ENCODE measurements at regions not wholly inside any gene's neighbourhood (a gene's known extent, or its start where the extent isn't known, plus 50 kb on each side); places are given as distances from the start of the nearest gene placed in this dataset.

GRCh38 chr16:66131895-66132294 lies 234.6 kb upstream of the CDH5 start:
- DNase-seq (ENCODE audit: low read depth): peak; percentile 46
- H3K4me3 ChIP-seq (ENCODE audit: low read depth, low read length): no peak overlapping the region
- TF ChIP-seq, protein P1, sequence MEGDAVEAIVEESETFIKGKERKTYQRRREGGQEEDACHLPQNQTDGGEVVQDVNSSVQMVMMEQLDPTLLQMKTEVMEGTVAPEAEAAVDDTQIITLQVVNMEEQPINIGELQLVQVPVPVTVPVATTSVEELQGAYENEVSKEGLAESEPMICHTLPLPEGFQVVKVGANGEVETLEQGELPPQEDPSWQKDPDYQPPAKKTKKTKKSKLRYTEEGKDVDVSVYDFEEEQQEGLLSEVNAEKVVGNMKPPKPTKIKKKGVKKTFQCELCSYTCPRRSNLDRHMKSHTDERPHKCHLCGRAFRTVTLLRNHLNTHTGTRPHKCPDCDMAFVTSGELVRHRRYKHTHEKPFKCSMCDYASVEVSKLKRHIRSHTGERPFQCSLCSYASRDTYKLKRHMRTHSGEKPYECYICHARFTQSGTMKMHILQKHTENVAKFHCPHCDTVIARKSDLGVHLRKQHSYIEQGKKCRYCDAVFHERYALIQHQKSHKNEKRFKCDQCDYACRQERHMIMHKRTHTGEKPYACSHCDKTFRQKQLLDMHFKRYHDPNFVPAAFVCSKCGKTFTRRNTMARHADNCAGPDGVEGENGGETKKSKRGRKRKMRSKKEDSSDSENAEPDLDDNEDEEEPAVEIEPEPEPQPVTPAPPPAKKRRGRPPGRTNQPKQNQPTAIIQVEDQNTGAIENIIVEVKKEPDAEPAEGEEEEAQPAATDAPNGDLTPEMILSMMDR (conservative IDR thresholded peaks at IDR 0.05; ENCODE audit: low read depth, low read length): no peak

DNA sequence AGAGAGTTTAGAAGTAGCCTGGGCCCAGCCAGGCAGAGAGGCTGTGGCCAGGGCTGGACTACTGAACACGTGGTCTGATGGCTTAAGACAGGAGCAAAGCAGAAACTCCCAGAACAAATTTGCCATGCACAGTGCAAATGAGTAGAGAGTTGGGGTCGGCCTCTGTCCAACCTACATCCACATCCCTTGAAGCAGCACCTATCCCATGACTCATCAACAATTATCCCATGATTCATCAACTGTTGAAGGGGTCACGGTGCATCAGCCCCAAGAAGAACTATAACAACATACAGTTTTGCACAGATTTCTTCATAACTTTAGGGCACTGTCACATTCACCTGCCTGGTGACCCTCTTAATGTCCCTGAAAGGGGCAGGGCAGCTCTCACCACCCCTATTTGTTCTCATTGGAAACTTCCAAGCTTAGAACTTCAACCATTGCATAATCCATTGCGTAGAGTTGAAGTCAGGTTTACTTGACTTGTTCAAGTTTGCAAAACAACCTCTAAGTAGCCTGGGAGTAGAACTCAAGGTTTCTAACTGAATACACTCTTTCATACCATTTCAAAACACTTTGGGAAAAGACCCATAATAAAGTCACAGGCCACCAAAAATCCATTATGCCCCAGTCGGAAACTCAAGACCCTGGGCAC lies 235.2 kb upstream of the CDH5 start:
- TF ChIP-seq, protein P1 (conservative IDR thresholded peaks at IDR 0.05; ENCODE audit: low read depth, low read length): no peak
- no peak overlapping the region for H3K4me3 ChIP-seq (ENCODE audit: low read depth, low read length)

DNA sequence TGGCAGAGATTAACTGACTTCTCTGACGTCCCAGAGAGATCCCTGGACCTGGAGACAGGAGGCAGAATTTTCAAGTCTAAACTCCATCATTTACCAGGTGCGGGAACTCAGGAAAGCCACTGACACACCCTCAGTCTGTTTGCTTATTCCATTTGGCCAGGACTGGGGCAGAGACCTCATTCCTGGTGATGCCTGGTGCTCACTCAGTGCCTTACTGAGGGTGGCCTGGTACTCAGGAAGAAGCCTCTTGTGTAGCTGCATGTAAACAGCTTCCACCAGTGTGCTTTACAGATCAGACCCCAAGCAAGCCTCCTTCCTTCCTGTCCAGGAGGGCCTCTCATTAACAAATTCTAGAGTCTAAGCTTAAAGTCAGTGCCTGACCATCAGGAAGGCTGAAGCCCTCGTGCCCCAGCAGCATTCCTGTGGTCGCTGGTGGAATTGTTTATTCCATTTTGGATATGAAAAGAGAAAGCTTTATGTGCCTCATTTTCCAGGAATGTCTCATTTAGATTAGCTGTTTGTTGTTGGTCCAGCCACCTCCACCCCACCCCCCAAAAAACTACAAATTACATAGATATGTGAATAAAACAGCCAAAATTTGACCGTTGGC lies 236.1 kb upstream of the CDH5 start:
- peak; percentile 93 for DNase-seq (ENCODE audit: low read depth)
- TF ChIP-seq, protein P1 (conservative IDR thresholded peaks at IDR 0.05; ENCODE audit: low read depth, low read length): peak; percentile 18
- no peak overlapping the region for H3K4me3 ChIP-seq (ENCODE audit: low read depth, low read length)

More for the DNA sequence above, 235.2 kb upstream of the CDH5 start:
- peak; percentile 67 for DNase-seq (ENCODE audit: low read depth)

GRCh38 chr16:66129196-66129595 lies 237.3 kb upstream of the CDH5 start:
- TF ChIP-seq, protein P1 (conservative IDR thresholded peaks at IDR 0.05; ENCODE audit: low read depth, low read length): no peak
- DNase-seq (ENCODE audit: low read depth): no peak
- H3K4me3 ChIP-seq (ENCODE audit: low read depth, low read length): no peak overlapping the region

DNA sequence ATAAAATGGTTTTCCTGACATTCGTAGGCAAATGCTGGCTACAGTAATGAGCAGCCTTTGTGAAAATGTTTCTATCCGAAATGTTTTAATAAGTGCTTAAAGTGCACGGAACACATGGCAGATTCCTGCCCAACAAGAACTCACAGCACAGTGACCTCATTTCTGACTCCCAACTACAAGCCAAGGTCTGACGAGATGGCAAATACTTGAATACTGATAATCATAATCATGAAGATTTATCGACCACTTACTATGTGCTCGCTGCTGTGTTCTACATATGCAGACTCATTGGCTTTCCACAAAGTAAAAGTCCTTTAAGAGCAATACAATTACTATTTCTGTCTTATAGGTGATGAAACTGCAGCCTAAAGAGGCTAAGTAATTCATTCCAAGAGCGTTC lies 238.1 kb upstream of the CDH5 start:
- no peak for DNase-seq (ENCODE audit: low read depth)
- no peak overlapping the region for H3K4me3 ChIP-seq (ENCODE audit: low read depth, low read length)
- TF ChIP-seq, protein P1 (conservative IDR thresholded peaks at IDR 0.05; ENCODE audit: low read depth, low read length): no peak

- no peak overlapping the region for H3K4me3 ChIP-seq (ENCODE audit: low read depth, low read length)
- peak; percentile 54 for DNase-seq (ENCODE audit: low read depth)
- TF ChIP-seq, protein P1 (conservative IDR thresholded peaks at IDR 0.05; ENCODE audit: low read depth, low read length): peak; percentile 26
These were observed 238.8 kb upstream of the CDH5 start for GRCh38 chr16:66127459-66128370.

Data from choroid plexus epithelial cell (primary cell).